Esophagus squamous epithelium (tissue), 4 donors: ENCODE measurements at regions not wholly inside any gene's neighbourhood (a gene's known extent, or its start where the extent isn't known, plus 50 kb on each side); places are given as distances from the start of the nearest gene placed in this dataset.

Source experiments
- POLR2A ChIP-seq, 4 donors: fragments of 450-650 bp; IDR thresholded peaks; one replicate each; pipeline ENCODE4 v1.6.1; 2017; ENCODE audit warnings: antibody characterized with exemption in 4 of 4, mild to moderate bottlenecking in 4 of 4, moderate library complexity in 3 of 4
- TF ChIP-seq, protein P1 (sequence below), 6 experiments: fragments of 450-650 bp in 4 of 6; fragments of 200-600 bp in 2 of 6; sonication (generic) in 2 of 6; IDR thresholded peaks; one replicate each; pipeline ENCODE4 v1.5.1; 2016 to 2019; ENCODE audit warnings: antibody characterized with exemption in 6 of 6, mild to moderate bottlenecking in 4 of 6, moderate library complexity in 4 of 6

DNA sequence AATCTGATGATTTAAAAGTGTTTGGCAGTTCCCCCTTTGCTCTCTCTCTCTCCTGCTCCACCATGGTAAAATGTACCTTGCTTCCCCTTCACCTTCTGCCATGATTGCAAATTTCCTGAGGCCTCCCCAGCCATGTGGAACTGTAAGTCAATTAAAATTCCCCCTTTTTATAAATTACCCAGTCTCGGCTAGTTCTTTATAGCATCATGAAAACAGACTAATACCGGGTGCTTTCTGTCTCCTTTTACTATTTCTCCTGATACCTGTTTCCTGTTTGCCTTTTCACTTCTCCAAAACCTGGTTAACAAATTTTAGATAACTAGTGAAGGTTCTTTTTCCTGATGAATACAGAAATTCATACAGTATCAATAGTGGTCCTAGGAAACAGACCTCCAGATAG, 1670.3 kb downstream of the MRPL39 start:
- TF ChIP-seq, protein P1, sequence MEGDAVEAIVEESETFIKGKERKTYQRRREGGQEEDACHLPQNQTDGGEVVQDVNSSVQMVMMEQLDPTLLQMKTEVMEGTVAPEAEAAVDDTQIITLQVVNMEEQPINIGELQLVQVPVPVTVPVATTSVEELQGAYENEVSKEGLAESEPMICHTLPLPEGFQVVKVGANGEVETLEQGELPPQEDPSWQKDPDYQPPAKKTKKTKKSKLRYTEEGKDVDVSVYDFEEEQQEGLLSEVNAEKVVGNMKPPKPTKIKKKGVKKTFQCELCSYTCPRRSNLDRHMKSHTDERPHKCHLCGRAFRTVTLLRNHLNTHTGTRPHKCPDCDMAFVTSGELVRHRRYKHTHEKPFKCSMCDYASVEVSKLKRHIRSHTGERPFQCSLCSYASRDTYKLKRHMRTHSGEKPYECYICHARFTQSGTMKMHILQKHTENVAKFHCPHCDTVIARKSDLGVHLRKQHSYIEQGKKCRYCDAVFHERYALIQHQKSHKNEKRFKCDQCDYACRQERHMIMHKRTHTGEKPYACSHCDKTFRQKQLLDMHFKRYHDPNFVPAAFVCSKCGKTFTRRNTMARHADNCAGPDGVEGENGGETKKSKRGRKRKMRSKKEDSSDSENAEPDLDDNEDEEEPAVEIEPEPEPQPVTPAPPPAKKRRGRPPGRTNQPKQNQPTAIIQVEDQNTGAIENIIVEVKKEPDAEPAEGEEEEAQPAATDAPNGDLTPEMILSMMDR (IDR thresholded peaks at IDR 0.05) = no peak
- no peak for TF ChIP-seq POLR2A (IDR thresholded peaks at IDR 0.05)
